HG03025 (cell line): ENCODE measurements at regions not wholly inside any gene's neighbourhood (a gene's known extent, or its start where the extent isn't known, plus 50 kb on each side); places are given as distances from the start of the nearest gene placed in this dataset.
A peak's percentile ranks its signal among the peaks of the same experiment; 100 is the strongest.

Experiments
- ATAC-seq: cut with Tn5 transposase; IDR thresholded peaks from one replicate; pipeline ENCODE4 v1.9.1; 2021; ENCODE audit warnings: mild to moderate bottlenecking, moderate library complexity; ENCODE audit not compliant: unreplicated experiment, low FRiP score

DNA sequence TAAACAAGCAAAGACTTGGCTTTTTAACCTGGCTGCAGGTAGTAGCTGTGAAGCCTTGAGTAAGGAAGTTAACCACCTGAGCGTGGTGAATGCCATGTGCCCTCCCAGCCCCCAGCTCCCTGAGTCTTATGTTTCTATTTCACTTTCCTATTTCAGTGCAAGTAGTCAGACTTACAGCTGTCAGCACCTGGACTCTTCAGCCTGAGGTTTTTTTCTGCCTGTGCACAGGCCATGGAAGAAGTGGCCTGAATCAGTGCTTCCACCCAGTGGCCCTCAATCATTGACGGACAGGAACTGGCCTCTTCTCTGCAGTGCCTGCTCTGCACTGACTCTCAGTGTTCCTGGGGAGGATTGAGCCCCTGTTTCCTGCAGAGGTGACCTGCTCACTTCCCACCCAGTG lies 796.4 kb downstream of the MED13L start:
- ATAC-seq: peak; percentile 89

GRCh38 chr12:115478505-115478904 lies 794.5 kb upstream of the TBX3 start:
- no peak for ATAC-seq

GRCh38 chr12:115474539-115475353 lies 790.8 kb upstream of the TBX3 start:
- ATAC-seq: no peak

GRCh38 chr12:115473257-115473956 lies 789.4 kb upstream of the TBX3 start:
- ATAC-seq: no peak

- no peak for ATAC-seq
These were observed 788.9 kb upstream of the TBX3 start for GRCh38 chr12:115472852-115473251.

DNA sequence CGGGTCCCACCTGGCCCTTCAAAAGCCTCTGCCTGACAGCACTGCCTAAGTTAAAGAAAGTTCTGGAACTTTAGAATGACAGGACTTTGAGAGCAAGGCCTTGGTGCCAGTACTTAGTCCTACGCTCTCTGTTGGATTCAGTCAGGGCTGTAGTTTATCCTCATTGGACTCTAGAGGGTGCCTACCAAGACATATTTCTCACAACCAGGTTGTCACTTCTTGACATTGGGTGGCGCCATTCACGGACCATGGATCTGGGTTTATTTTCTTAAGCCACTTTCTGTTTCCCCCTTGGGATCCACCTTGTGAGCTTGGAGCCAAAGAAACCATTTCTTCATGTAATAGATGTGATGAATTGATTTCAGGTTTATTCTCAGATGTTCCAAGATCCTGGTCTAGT lies 787.0 kb upstream of the TBX3 start:
- no peak for ATAC-seq

GRCh38 chr12:115470526-115470925 lies 786.6 kb upstream of the TBX3 start:
- no peak for ATAC-seq

DNA sequence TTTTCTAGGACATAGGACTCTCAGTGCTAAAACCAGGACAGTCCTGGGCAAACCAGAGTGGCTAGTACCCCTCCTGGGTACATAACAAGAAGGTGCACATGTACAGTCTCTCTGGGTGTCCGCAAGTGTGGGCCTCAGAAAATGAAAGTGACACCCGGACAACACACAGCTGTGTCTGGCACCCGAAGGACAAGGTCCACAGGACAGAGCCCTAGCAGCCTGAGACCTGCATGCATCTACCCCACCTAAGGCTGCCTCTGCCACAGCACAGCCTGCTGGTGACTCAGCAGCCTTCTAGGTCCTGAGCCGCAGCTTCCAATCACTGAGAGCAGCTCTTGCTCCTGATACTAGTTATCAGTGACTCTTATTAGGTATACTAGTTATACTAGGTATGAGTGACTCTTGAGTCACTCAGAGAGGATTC lies 784.1 kb upstream of the TBX3 start:
- ATAC-seq: no peak

DNA sequence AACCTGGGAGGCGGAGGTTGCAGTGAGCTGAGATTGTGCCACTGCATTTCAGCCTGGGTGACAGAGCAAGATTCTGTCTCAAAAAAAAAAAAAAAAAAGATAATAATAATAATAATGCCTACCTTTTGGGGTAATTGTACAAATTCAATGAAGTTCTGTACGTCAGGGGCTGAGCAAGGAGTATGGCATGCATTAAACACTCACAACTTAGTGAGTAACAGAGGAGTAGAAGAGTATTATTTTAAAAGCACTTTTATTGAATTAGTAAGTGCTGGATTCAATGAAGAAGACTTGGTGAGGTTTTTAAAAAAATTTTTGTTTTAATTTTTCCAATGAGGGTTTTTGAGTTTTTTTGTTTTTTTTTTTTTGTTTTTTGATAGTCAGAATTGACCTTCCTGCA lies 783.6 kb upstream of the TBX3 start:
- ATAC-seq: no peak

- ATAC-seq: no peak
These were observed 782.1 kb upstream of the TBX3 start for GRCh38 chr12:115466076-115466475.

DNA sequence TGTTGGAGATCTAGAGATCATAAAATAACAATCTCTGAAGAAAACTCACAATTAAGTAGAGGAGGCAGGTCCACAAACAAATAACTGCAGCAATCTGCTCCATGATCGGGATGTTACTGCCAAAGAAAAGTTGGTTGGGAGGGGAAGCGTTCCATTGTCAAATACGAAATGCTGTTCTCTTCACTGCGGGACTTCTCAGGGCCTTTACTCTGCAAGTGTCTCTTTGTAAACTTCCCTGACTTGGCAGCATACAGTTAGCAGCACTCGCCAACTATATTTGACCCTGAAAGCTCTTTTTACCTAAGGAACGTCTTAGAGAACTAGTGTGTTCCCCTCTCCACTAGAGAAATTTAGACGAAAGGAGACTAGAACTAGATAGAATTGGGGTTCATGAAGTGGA lies 780.7 kb upstream of the TBX3 start:
- no peak for ATAC-seq

GRCh38 chr12:115464111-115464581 lies 780.2 kb upstream of the TBX3 start:
- ATAC-seq: no peak

GRCh38 chr12:115461401-115461800 lies 777.4 kb upstream of the TBX3 start:
- no peak for ATAC-seq

DNA sequence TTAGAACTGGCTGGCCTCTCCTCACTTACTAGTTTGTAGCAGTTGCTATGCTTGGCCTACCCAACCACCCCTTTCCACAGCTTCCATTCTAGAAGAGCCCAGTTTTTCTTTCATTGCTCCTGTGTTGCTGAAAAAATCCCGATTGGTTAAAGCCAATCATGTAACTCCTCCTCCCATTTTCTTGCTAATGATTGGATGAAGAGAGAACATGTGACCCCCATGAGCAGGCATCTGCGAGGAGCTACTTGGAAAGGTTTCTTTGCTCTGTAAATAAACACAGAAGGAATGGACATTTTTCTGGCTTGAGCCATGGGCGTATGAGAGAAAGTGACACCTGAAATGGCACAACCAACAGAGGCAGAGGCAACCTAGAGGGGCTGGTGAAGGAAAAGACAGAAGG lies 773.8 kb upstream of the TBX3 start:
- no peak for ATAC-seq

DNA sequence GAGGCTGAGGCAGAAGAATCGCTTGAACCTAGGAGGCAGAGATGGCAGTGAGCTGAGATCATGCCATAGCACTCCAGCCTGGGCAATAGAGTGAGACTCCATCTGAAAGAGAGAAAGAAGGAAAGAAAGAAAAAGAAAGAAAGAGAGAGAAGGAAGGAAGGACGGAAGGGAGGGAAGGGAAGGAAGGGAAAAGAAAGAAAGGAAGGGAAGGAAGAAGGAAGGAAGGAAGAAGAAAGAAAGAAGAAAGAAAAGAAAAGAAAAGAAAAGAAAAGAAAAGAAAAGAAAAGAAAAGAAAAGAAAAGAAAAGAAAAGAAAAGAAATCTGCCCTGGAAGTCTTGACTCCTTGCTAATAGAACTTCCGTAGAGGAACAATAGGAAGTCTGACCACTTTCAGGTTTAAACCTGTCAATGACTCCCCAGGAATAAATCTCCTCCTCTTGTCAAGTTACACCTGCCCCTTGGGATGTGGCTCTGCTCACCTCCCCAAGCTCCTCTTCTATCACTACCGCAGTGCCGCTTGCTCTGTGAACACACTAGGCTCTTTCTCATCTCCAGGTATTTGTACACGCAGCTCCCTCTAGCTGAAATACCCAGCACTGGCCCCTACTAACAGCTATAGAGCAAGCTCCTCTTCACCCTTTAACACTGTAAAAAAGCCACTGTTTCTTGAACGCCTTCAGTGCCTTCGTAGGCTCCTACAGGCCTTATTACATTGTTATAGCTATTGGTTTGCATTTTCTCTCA lies 773.1 kb upstream of the TBX3 start:
- ATAC-seq: no peak

GRCh38 chr12:115455268-115455681 lies 771.3 kb upstream of the TBX3 start:
- no peak for ATAC-seq

DNA sequence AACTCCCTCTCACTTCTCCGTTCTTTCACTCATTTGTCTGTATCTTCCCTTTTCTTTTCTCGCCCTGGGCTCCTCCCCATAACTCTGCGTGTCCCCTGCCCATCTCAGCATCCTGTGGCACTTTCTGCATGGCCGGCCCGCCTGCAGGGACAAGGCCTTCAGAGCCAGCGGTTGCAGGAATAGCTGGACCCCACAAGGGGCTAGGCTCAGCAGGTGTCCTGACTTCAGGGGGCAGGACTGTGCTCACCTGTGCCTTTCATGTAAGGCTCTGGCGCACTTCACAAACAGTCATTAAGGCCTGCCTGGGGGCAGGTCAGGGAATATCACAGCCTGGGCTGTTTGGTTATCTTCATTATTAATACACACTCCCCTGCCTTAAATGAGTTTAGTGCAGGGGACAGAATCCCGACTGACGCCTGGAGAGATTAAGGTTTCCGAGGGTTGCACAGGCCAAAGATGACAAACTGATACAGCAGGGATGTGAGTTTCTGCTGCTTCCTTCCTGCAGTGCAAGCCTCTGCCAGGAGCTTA lies 768.8 kb upstream of the TBX3 start:
- ATAC-seq: no peak

DNA sequence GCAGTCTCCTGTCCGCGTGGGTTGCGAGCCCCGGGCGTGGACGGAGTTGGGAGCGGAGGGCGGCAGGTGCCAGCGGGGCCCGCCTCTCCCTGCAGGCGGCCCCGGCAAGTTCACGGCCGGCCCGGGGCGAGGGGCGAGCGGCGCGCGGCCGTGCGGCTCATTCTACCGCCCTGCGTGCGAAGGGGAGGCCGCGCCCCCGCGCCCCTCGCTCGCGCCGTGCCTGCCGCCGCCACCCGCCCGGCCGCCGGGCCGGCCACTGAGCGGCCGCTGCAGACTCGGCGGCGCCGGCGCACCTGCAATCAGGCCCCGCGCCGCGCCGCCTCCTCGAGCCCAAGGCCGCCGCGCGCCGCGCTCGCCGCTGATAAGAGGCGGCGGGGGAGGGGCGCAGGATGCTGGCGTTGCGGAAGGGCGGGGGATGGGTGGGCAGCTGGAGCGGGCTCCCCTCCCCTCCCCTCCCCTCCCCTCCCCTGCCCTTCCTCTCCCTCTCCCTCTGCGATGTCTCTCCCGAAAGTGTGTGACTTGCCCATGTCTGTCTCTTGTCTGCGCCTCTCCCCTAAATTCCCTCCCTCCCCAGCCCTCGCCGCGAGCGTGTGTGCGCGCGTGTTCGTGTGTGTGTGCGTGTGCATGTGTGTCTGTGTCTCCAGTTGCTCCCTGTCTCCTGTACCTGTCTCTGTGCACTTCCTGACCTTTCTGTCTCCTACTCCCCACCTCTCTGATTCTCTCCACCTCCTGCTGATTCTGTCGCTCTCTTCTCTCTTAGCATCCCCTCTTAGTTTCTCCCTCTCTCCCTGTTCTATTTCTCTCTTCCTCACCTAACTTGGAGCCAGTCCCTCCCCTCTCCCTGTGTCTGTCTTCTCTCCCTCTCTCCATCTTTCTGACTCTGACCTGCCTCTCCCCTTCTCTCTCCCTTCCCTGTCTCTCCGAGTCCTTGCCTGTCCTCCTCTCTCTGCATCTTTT lies 768.1 kb upstream of the TBX3 start:
- ATAC-seq: no peak

- no peak for ATAC-seq
These were observed 767.3 kb upstream of the TBX3 start for GRCh38 chr12:115451151-115451779.
